ENCODE measurements at regions not wholly inside any gene's neighbourhood (a gene's known extent, or its start where the extent isn't known, plus 50 kb on each side); places are given as distances from the start of the nearest gene placed in this dataset.

DNA sequence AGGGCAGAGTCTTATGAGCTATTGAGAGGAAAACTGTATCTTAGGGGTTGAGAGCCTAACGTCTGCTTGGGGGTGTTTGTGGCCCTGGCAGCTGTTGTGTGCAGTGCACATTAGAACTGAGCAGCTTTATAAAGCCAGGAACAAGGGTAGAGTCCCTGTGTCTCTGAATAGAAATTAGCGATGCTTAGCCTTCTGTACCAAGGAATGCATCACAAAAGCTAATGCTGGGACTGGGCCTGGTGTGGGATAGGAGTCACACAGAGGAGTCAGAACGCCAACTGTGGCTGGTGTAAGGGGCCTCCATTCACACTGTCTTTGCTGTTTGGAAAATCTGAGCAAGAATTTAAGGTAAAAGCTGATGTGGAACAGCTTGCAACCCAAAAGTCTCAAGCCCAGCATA is 283.2 kb downstream of the SOX11 start:
- ATAC-seq (replicated peaks) (no peak), DNase-seq (no peak)
- no peaks in the 10 kb centered on the region for H3K36me3 Mint-ChIP-seq
- no peak overlapping the region for H3K27ac Mint-ChIP-seq
- no peak overlapping the region for H3K4me3 Mint-ChIP-seq
- no peaks in the 10 kb centered on the region for H3K27me3 Mint-ChIP-seq
- H3K4me1 Mint-ChIP-seq = no peaks in the 10 kb centered on the region
- H3K9me3 Mint-ChIP-seq = peaks cover 3 to 4% of the 10 kb centered on the region in 2 donors

DNA sequence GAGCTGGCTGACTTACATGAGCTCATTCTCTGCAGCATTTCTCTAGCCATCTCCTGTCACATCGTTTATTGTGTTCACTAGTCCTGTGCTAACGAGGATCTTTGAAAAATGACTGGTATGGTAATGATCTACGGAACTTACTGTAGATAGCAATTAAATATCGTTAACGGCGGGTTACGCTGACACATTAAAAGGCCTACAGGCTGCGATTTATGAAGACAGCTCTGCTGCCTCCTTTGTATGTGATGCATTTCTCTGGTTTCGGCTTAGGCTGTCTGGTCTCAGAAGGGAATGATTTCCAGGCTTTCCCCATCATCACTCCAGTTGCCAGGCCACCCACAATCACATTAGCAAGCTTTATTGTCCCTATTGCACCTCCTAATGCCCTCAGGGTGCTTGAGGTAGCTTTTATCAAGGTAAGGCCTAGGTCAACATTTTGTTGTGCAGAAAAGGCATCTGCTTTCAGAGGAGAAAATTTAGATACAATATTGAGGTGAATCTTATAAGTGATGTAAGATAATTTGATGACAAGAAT is 284.4 kb downstream of the SOX11 start:
- no peak for ATAC-seq (replicated peaks)
- Mint-ChIP-seq H3K9me3 (no peaks in the 10 kb centered on the region), H3K4me1 (peaks cover 0 to 7% of the 10 kb centered on the region in 2 donors), H3K4me3 (no peak overlapping the region), H3K27ac (no peak overlapping the region), H3K27me3 (peaks cover 0 to 11% of the 10 kb centered on the region in 2 donors), H3K36me3 (no peaks in the 10 kb centered on the region)
- DNase-seq = no peak

DNA sequence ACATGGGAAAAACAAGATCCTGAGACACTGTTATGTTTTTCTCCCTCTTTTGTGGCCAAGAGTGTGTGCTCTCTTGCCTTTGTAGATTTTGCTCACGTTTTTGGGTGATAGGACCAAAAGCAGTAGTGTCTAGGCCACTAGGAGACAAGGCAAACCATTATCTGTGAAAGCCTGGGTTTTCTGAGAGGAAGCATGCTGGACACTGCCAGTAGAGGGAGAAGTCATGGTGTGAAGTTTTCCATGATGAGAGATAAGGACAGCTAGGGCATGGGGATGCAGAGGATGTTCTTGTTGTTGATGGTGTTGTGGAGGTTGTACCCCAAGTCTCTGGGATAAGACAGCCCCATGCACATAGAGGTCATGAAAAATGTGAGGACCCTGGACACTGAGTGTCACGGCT is 285.3 kb downstream of the SOX11 start:
- Mint-ChIP-seq H3K9me3 (no peaks in the 10 kb centered on the region), H3K4me1 (peaks cover 0 to 7% of the 10 kb centered on the region in 2 donors), H3K4me3 (no peak overlapping the region), H3K27me3 (peaks cover 2 to 15% of the 10 kb centered on the region in 2 donors), H3K27ac (no peak overlapping the region), H3K36me3 (no peaks in the 10 kb centered on the region)
- no peak for DNase-seq
- no peak for ATAC-seq (replicated peaks)

DNA sequence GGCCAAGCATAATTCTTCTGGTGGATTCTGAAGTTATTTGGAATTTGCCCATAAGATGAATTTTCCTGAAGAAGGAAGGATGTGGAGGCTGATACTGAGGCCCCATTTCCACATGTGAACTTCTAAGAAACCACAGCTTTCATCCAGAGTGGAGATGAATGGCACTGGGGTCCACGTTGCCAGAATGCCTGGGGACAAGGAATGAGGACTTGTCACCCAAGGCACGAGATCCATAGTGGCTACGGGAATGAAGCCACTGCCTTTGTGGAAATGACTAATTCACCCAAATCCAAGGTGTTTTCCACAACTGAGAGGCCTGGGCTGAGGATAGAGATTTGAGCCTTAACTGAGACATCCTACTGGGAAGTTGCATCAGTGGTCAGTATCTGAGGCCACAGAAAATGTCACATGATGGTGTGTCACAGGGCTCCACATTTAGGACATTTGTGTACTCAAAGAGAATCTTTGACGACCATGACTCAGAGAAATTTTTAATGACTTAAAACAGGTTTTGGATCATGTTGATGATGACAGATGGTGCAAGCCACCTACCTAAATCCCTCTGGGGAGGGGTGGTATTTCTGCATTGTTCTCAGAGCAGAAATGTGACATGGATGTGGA is 286.1 kb downstream of the SOX11 start:
- Mint-ChIP-seq H3K27ac (no peak overlapping the region), H3K4me3 (no peak overlapping the region), H3K36me3 (no peaks in the 10 kb centered on the region), H3K27me3 (peaks cover 7 to 22% of the 10 kb centered on the region in 2 donors), H3K9me3 (no peaks in the 10 kb centered on the region), H3K4me1 (peaks cover 0 to 7% of the 10 kb centered on the region in 2 donors)
- DNase-seq (no peak), ATAC-seq (replicated peaks) (no peak)

DNA sequence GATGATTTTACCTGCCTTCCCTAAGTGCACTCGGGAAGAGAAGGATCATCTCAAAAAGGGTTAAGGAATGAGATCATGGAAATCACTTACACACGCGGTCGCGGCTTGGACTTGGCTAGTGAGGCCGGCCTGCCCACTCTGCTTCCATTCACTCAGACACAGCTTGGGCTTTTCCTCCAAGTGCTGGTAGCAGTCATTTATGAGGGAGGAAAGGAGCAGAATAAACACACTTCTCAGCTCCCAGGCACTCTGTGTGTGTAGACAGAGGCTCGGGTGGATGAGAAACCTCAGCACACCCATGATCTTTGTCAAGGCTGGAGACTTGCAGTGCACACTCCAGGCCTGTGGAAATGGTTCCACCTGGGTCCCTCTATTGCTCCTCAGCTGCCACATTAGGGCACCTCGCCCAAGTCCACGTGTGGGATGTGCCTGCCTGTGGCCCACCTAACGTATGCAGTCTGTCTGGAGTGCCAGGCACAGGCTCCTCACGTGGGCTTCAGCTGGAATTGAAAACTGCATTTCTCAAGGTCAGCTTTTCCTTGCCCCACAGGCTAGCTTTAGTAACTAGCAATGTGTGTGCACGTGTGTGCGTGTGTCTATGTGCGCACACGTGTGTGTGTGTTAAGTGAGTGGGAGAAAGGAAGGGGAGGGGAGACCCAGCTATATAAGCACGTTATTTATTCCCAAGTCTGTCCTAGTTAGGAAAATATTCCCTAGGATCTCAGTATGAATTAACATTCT is 288.4 kb downstream of the SOX11 start:
- ATAC-seq (replicated peaks) (no peak), DNase-seq (no peak)
- Mint-ChIP-seq H3K4me1 (peaks cover 0 to 7% of the 10 kb centered on the region in 2 donors), H3K27me3 (peaks cover 7 to 22% of the 10 kb centered on the region in 2 donors), H3K36me3 (no peaks in the 10 kb centered on the region), H3K27ac (no peak overlapping the region), H3K4me3 (no peak overlapping the region), H3K9me3 (no peaks in the 10 kb centered on the region)

DNA sequence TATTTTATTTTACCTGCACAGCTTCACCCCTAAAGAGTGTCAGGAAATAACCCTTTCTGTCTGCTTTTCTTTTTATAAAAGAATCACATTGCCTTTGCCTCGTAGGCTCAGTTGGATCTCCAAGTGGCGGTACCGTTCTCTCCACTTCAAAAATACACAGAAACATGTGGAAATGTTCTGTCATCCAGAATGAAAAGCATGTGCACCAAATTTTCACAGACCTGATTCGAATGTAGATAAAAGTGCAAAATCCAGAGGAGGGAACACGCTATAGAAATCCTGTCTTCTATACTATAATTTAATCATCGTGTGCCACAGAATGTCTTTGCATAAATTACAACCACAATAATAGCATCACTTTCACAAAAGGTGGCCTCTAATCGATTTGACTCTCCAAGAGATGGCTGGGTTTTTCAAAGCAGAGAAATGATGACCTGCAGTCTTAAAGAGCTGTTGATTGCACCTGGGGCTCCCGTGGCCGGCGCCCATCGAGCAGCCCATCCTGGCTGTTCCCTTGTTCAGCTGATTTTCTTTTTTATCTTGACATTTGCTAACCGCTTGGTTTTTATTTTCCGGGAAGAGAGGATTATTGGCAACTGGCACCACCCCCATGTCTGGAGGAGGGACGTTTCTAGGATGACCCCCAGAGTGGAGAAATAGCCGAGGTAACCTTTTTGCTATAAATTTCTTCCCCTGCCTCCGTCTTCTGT is 290.2 kb downstream of the SOX11 start:
- H3K9me3 Mint-ChIP-seq = no peaks in the 10 kb centered on the region
- ATAC-seq (replicated peaks) (no peak), DNase-seq (no peak)
- no peak overlapping the region for H3K4me3 Mint-ChIP-seq
- H3K27me3 Mint-ChIP-seq = peaks cover 7 to 22% of the 10 kb centered on the region in 2 donors
- H3K27ac Mint-ChIP-seq = no peak overlapping the region
- no peaks in the 10 kb centered on the region for H3K36me3 Mint-ChIP-seq
- H3K4me1 Mint-ChIP-seq = peaks cover 0 to 7% of the 10 kb centered on the region in 2 donors

DNA sequence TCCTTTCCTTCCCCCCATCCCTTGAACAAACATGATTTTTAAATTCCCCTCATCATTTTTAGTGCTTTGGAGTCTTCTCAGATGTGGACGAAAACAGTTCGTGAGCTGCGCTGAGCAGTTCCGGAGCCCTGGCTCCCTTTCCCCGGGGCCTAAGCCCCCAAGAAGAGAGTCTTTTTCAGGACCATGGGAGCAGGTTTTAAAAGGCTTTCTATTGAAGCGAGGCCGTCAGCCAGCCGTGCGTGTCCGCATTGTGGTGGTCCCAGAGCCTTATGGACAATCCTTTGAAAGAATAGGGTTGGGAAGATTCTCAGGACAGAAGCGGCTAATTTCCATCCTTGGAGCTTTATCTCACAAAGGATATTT is 290.7 kb downstream of the SOX11 start:
- Mint-ChIP-seq H3K9me3 (no peaks in the 10 kb centered on the region), H3K27me3 (peaks cover 7 to 22% of the 10 kb centered on the region in 2 donors), H3K4me3 (no peak overlapping the region), H3K4me1 (peaks cover 0 to 7% of the 10 kb centered on the region in 2 donors), H3K36me3 (no peaks in the 10 kb centered on the region), H3K27ac (no peak overlapping the region)
- DNase-seq (no peak), ATAC-seq (replicated peaks) (no peak)

DNA sequence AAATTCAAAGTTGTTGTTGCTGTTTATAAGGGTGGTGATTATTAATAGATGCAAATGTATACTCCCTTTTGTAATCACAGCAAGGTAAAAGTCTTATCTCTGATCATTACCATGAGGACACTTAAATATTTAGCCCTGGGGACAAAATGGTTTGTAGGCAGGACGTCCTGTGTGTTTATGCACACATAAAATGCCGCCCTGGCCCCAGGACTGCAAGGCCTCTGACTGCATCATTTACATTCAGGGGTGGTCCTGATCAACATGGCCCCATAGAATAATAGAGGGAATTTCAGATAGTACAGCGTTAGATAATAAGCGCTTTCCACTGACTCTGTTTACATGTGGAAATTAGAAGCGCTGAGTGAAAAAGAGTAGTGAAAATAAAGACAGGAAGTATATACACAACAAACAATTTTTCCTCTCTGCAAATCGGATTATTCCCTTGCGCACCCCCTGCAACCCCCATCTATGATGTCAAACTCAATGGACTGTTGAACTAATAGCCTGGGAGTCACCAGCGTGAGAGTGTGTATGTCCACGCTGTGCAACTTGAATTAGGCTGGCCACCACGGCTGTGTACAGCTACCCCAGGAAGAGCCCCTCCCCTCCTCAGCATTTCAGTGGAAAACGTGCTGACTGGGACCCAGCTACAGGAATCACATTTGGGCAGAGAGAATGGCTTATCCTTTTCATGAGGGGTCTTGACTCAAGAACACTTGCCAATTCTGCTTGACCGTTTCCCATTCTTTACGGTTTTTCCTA is 291.5 kb downstream of the SOX11 start:
- no peak overlapping the region for H3K4me3 Mint-ChIP-seq
- ATAC-seq (replicated peaks) (no peak), DNase-seq (no peak)
- H3K9me3 Mint-ChIP-seq = no peaks in the 10 kb centered on the region
- peaks cover 0 to 7% of the 10 kb centered on the region in 2 donors for H3K4me1 Mint-ChIP-seq
- peaks cover 7 to 22% of the 10 kb centered on the region in 2 donors for H3K27me3 Mint-ChIP-seq
- H3K27ac Mint-ChIP-seq = no peak overlapping the region
- H3K36me3 Mint-ChIP-seq = no peaks in the 10 kb centered on the region

DNA sequence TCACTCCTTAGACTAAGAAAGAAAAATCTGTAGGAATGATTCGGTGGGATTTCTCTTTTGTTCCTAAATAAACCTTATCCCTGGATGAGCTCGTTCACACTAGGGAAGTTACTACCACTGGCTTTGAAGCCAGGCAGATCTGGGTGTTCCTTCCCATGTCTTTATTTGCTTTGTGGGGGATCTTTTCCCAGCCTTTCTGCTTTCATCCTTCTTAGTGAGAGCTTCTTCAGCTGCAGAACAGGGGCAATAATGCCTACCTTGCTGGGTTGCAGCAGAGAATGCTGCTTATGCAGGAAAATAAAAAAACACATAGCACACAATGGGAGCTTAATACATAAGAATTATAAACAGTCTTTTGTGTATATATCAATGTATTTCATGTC is 292.1 kb downstream of the SOX11 start:
- no peak for ATAC-seq (replicated peaks)
- no peaks in the 10 kb centered on the region for H3K9me3 Mint-ChIP-seq
- H3K27me3 Mint-ChIP-seq = peaks cover 7 to 22% of the 10 kb centered on the region in 2 donors
- H3K4me1 Mint-ChIP-seq = peaks cover 0 to 7% of the 10 kb centered on the region in 2 donors
- H3K4me3 Mint-ChIP-seq = no peak overlapping the region
- no peak for DNase-seq
- H3K27ac Mint-ChIP-seq = no peak overlapping the region
- no peaks in the 10 kb centered on the region for H3K36me3 Mint-ChIP-seq

DNA sequence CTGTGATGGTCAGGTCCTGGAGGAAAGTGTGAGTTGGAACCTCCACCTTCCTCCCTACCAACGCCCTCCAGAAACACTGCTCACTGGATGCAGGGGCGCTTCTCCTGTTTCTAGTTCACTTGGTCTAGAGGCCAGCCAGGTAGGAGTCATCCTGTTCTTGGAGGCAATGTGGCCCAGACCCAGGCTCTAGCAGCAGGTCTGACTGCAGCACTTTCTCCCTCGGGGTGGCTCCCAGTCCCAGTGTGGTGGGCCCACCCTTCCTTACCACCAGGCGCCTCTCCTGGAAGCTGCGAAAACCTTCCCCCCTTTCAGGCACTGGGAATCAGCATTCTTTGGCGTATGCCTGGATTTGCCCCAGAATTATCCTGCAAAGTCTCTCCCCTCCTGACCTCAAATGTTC is 292.8 kb downstream of the SOX11 start:
- H3K27ac Mint-ChIP-seq = no peak overlapping the region
- ATAC-seq (replicated peaks) (no peak), DNase-seq (no peak)
- no peaks in the 10 kb centered on the region for H3K36me3 Mint-ChIP-seq
- peaks cover 7 to 22% of the 10 kb centered on the region in 2 donors for H3K27me3 Mint-ChIP-seq
- no peaks in the 10 kb centered on the region for H3K9me3 Mint-ChIP-seq
- no peak overlapping the region for H3K4me3 Mint-ChIP-seq
- H3K4me1 Mint-ChIP-seq = peaks cover 0 to 7% of the 10 kb centered on the region in 2 donors

DNA sequence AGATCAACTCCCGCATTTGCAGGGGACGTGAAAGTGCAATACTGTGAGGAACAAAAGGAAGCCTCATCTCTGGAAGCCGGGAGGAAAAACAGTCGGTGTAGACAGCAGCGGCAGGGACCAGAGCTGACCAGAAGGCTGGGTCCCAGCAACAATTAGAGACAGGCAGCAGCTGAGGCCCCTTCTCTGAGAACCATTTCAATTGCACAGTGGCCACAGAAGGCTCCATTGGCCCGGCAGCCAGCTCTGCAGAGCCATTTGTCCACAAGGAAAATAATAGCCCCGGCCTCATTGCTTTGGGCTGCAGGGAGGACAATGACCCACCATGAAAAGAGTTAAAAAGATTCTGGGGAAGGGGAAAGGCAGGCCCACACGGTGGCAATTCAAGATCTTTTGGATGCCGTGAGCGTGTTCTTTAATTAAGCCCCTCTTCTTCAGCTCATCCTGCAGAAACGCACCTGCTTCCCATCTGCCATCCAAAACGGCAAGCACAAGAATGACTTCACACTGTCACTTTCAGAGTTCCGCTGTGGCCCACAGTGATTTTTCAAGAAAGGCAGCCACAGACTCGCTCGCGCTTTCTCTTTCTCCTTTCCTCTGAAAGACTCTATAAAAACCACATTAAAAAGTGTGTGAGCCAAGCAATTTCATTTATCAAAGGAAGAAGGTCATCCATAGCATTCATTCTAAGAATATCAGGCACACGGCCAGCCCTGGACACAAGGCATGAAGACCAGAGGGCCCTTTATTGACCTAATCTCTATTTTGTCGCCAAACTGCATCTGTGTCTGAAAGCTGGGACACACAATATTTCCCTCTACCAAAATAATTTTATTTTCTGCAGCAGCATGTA is 293.6 kb downstream of the SOX11 start:
- ATAC-seq (replicated peaks) (no peak), DNase-seq (no peak)
- no peak overlapping the region for H3K27ac Mint-ChIP-seq
- no peaks in the 10 kb centered on the region for H3K9me3 Mint-ChIP-seq
- H3K4me3 Mint-ChIP-seq = no peak overlapping the region
- peaks cover 0 to 7% of the 10 kb centered on the region in 2 donors for H3K4me1 Mint-ChIP-seq
- H3K36me3 Mint-ChIP-seq = no peaks in the 10 kb centered on the region
- peaks cover 7 to 19% of the 10 kb centered on the region in 2 donors for H3K27me3 Mint-ChIP-seq

DNA sequence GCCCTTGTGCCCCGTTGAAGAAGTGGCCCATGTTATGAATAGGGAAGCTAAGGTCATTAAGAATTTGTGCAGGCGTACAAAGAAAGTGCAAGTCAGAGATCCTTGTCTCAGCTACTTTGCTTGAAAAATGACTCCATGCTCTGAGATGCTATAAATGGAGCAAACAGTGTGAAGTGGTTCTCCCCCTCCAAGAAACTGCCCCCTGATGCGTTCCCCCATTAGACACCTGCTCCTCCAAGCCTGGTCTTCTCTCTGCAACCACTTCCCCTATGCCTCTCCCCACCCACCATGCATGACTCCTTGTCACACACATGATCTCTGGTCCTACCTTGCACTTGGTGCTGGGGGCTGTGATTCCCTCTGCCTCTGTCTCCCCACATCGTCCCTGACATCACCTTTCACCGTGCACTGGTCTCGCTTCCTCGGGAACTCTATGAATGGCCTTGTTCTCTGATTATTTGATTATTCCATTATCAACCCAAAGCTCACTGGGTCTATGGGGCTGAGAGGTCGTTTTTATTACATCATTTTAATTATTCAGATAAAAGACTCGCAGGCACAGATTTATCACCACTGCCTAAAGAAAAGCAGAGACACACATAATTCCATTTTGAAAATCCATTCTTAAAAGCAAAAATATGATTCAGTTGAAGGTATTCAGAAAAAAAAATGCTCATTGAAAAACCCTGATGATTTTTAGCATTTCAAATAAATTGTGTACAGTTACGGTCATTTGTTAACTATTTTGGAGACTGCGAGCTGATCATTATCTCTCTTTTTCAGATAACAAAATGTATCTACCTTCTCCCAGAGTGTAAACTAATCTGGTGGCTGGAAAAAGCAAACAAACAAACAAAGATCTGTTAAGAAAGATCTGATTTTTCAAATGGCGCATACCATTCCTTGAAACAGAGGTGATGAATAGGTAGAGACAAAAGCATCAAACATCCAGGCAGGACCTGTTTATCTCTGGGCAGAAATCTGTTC is 294.9 kb downstream of the SOX11 start:
- Mint-ChIP-seq H3K27ac (no peak overlapping the region), H3K9me3 (no peaks in the 10 kb centered on the region), H3K4me1 (no peaks in the 10 kb centered on the region), H3K36me3 (no peaks in the 10 kb centered on the region), H3K4me3 (no peak overlapping the region), H3K27me3 (peaks cover 7 to 8% of the 10 kb centered on the region in 2 donors)
- DNase-seq (no peak), ATAC-seq (replicated peaks) (no peak)

Measured in stimulated activated naive B cell treated with anti-CD40 and anti-IgM and Interleukin-4, amounts not matched to agents 10 μg/mL and 1 μg/mL and 100 μg/mL, for 72 hours (primary cell).